DMS79 treated with DMSO at 0.1 percent for 48 hours (cell line): ENCODE measurements at regions not wholly inside any gene's neighbourhood (a gene's known extent, or its start where the extent isn't known, plus 50 kb on each side); places are given as distances from the start of the nearest gene placed in this dataset.

Experiments
- DNase-seq: peaks from one replicate; lab custom pipeline; 2025; lab: John Stamatoyannopoulos, UW

DNA sequence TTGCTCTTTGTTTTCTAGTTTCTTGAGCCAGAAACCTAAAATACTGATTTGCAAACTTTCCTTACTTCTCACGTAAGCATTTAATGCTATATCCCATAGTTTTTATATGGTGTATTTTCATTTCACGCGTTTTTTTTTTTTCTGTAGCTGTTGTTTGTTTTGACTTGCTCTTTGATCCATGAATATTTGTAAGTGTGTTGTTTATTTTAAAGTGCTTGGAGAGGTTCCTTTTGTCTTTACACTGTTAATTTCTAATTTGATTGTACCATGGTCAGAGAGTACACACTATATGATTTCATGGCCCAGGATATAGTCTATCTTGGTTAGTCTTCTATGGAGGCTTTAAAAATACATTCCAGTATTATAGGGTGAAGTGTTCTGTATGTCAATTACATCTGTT is 84.8 kb upstream of the RNF217 start:
- no peak for DNase-seq

- DNase-seq, result no peak
Measured at GRCh38 chr6:124879110-124879991, 82.9 kb upstream of the RNF217 start.

GRCh38 chr6:124879992-124880355 is 82.3 kb upstream of the RNF217 start:
- no peak for DNase-seq

DNA sequence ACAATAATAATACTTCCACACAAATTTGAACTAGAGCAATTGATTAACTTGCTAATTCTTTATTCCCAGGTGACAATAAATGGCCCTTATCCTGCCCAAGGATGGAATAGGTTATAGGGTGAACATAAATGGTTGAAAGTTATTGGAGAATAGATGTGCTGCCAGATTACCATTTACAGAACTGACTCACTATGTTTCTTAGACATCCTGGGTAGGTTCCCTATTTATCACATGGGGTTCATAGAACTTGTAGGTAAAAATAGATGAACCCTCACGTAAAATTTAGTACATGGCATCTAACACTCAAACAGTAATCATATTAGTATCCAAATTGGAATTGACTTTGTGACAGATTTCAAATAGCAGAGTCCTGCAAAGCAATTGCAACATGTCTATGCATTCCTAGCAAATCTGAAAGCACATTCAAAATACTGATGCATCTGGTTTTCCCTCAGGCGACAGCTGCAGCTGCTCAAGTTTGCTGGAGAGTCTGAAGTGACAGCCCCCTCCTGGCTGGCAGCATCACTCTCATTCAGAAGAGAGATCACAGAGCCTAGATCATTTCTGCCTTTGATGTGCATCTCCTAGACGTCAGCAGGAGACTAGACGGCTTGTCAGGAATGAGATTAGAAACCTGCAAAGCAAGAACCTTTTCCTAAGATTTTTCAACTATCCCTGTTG is 80.2 kb upstream of the RNF217 start:
- no peak for DNase-seq

GRCh38 chr6:124882579-124883393 is 79.5 kb upstream of the RNF217 start:
- DNase-seq, result no peak

DNA sequence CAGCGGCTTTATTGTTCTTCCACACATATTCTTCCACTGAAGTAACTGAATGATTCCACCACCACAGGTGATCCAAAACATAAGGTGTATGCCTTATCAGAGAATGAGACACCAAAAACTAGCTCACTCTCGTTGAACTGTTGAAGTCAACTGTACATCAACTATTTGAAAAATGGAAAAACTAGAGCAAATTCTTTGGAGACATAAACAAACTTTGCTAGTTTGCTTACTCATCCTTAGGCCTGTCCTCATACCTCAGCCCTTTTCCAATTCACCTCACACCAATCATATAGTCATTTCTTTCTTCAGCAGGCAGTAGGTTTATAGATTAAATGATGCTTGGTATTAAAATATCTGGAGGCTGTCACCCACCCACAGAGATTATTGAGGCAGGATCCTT is 77.1 kb upstream of the RNF217 start:
- DNase-seq, result no peak

GRCh38 chr6:124887872-124888580 is 74.2 kb upstream of the RNF217 start:
- DNase-seq, result no peak

GRCh38 chr6:124888581-124889371 is 73.5 kb upstream of the RNF217 start:
- peak; percentile 27 for DNase-seq

DNA sequence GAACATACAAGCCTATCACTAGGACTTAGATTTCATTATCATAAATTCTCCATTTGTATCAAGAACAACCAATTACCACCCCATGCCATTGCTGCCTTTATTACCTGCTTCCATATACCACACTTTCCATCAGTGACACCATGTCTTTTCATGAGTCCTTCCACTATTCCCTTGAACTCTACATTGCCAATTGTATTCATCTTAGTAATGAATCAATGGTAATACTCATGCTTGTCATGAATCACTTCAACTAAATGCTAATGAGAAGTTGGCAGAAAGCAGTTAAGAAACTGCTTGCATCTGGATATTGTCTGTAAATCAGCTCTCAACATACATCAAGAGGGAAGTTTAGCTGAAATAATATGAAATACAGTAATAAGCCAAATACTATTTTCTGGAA is 61.2 kb upstream of the RNF217 start:
- no peak for DNase-seq

DNA sequence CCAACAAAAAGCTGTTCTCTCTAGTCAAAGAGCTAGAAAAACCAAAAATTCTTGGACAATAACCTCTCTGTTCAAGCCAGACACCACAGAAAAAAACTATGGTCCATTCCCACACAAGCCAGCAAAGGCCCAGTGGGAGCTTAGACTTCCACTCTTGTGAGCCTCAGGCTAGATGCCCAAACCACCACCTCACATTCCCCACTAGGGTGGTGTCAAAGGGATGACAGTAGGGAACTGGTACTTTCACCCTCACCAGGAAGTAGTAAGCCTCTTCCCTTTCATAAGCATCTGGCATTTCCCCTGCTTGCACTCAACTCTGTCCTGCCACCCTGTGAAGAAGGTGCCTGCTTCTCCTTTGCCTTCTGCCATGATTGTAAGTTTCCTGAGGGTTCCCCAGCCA is 58.4 kb upstream of the RNF217 start:
- no peak for DNase-seq

DNA sequence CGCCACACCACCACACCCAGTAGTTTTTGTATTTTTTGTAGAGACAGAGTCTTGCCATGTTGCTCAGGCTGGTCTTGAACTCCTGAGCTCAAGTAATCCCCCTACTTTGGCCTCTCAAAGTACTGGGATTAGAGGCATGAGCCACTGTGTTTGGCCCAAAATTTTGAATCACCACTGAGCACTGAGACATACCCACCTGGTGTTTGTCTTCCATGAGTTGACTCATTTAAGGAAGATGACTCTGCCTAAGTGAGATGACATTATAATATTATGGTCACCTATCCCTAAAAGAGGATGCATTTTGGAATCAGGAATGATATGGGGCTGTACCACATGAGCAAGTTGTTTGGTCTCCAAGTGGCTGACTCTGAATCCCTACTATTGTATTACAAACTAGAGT is 54.6 kb upstream of the RNF217 start:
- DNase-seq, result no peak
